ENCODE measurements at regions not wholly inside any gene's neighbourhood (a gene's known extent, or its start where the extent isn't known, plus 50 kb on each side); places are given as distances from the start of the nearest gene placed in this dataset.
"Not testable (repeated sequence)": the region's sequence is repeated elsewhere in the genome, so short reads cannot be mapped to it uniquely, and the experiment has no call there.

- DNase-seq (ENCODE audit: low read depth in 3 of 3), result no peak
These were observed 143.9 kb upstream of the ASB18 start for GRCh38 chr2:236408090-236408489.

GRCh38 chr2:236408786-236409185 is 144.6 kb upstream of the ASB18 start:
- no peak for DNase-seq (ENCODE audit: low read depth in 3 of 3)

GRCh38 chr2:236415684-236416444 is 151.7 kb upstream of the ASB18 start:
- DNase-seq (ENCODE audit: low read depth in 3 of 3), result no peak

- no peak for DNase-seq (ENCODE audit: low read depth in 3 of 3)
These were observed 152.5 kb upstream of the ACKR3 start for GRCh38 chr2:236417150-236417549.

- no peak for DNase-seq (ENCODE audit: low read depth in 3 of 3)
These were observed 139.0 kb upstream of the ACKR3 start for GRCh38 chr2:236430584-236430983.

- DNase-seq (ENCODE audit: low read depth in 3 of 3), result no peak
These were observed 135.0 kb upstream of the ACKR3 start for GRCh38 chr2:236434593-236434992.

- no peak for DNase-seq (ENCODE audit: low read depth in 3 of 3)
These were observed 129.3 kb upstream of the ACKR3 start for GRCh38 chr2:236440110-236440881.

GRCh38 chr2:236444187-236444586 is 125.4 kb upstream of the ACKR3 start:
- DNase-seq (ENCODE audit: low read depth in 3 of 3), result no peak

GRCh38 chr2:236445678-236446077 is 123.9 kb upstream of the ACKR3 start:
- no peak for DNase-seq (ENCODE audit: low read depth in 3 of 3)

- DNase-seq (ENCODE audit: low read depth in 3 of 3), result no peak
These were observed 123.1 kb upstream of the ACKR3 start for GRCh38 chr2:236446521-236446920.

GRCh38 chr2:236449167-236449761 is 120.4 kb upstream of the ACKR3 start:
- no peak for DNase-seq (ENCODE audit: low read depth in 3 of 3)

- DNase-seq (ENCODE audit: low read depth in 3 of 3), result no peak
These were observed 117.4 kb upstream of the ACKR3 start for GRCh38 chr2:236452238-236452637.

GRCh38 chr2:236454076-236454475 is 115.5 kb upstream of the ACKR3 start:
- DNase-seq (ENCODE audit: low read depth in 3 of 3), result no peak

- DNase-seq (ENCODE audit: low read depth in 3 of 3), result no peak
These were observed 110.2 kb upstream of the ACKR3 start for GRCh38 chr2:236459393-236459792.

GRCh38 chr2:236464140-236464539 is 105.5 kb upstream of the ACKR3 start:
- no peak for DNase-seq (ENCODE audit: low read depth in 3 of 3)

GRCh38 chr2:236472720-236473495 is 96.7 kb upstream of the ACKR3 start:
- no peak for DNase-seq (ENCODE audit: low read depth in 3 of 3)

GRCh38 chr2:236473691-236474090 is 95.9 kb upstream of the ACKR3 start:
- DNase-seq (ENCODE audit: low read depth in 3 of 3), result no peak

GRCh38 chr2:236479814-236480213 is 89.8 kb upstream of the ACKR3 start:
- DNase-seq (ENCODE audit: low read depth in 3 of 3), result no peak

GRCh38 chr2:236483102-236483501 is 86.5 kb upstream of the ACKR3 start:
- DNase-seq (ENCODE audit: low read depth in 3 of 3), result no peak

GRCh38 chr2:236485519-236485918 is 84.1 kb upstream of the ACKR3 start:
- no peak for DNase-seq (ENCODE audit: low read depth in 3 of 3)

- not testable (repeated sequence) for DNase-seq (ENCODE audit: low read depth in 3 of 3)
These were observed 80.5 kb upstream of the ACKR3 start for GRCh38 chr2:236489083-236489482.

GRCh38 chr2:236489895-236490404 is 79.7 kb upstream of the ACKR3 start:
- no peak for DNase-seq (ENCODE audit: low read depth in 3 of 3)

Measured in stimulated activated CD4-positive, alpha-beta T cell treated with anti-CD3 and anti-CD28 coated beads, TNF-alpha, amount 100 ng/mL, for 24 hours (primary cell).